Transverse colon (tissue), 4 donors: ENCODE measurements at regions not wholly inside any gene's neighbourhood (a gene's known extent, or its start where the extent isn't known, plus 50 kb on each side); places are given as distances from the start of the nearest gene placed in this dataset.
A peak's percentile ranks its signal among the peaks of the same experiment; 100 is the strongest.

Experiments
- DNase-seq: peaks from one replicate; pipeline ENCODE4 v3.0.0-alpha.2; 2019
- H3K27ac ChIP-seq, 4 donors: fragments of 200-600 bp; sonication (generic); 2 replicates each; pipeline ENCODE4 v1.5.1; 2016 to 2018; ENCODE audit warnings: inconsistent platforms in 4 of 4
- H3K27me3 ChIP-seq: fragments of 200-600 bp; sonication (generic); 2 replicates; pipeline ENCODE4 v1.5.1; 2017; ENCODE audit warnings: inconsistent platforms
- H3K36me3 ChIP-seq, 4 donors: fragments of 200-600 bp; sonication (generic); 2 replicates each; pipeline ENCODE4 v1.5.1; 2017 to 2019; ENCODE audit warnings: inconsistent platforms in 4 of 4
- H3K4me1 ChIP-seq, 4 donors: fragments of 200-600 bp; sonication (generic); 2 replicates each; pipeline ENCODE4 v1.5.1; 2017 to 2020; ENCODE audit warnings: inconsistent platforms in 4 of 4
- H3K4me3 ChIP-seq, 4 donors: fragments of 200-600 bp; sonication (generic); 1 replicate in 1 of 4; 2 replicates in 3 of 4; pipeline versions ENCODE4 v1.5.1 to v1.6.1; 2017 to 2019; ENCODE audit warnings: inconsistent platforms in 4 of 4
- H3K9me3 ChIP-seq, 2 donors: fragments of 200-600 bp; sonication (generic); 2 replicates each; pipeline ENCODE4 v1.5.1; 2017 to 2019; ENCODE audit warnings: inconsistent platforms in 2 of 2
- EP300 ChIP-seq: sonication (generic); formaldehyde crosslinking; IDR thresholded peaks from one replicate; pipeline ENCODE4 v1.6.1; 2017; ENCODE audit warnings: antibody characterized with exemption, low read depth
- POLR2A ChIP-seq: fragments of 450-650 bp; IDR thresholded peaks from one replicate; pipeline ENCODE4 v1.6.1; 2016; ENCODE audit warnings: antibody characterized with exemption, mild to moderate bottlenecking, moderate library complexity
- POLR2AphosphoS5 ChIP-seq, 3 donors: sonication (generic); formaldehyde crosslinking; IDR thresholded peaks; one replicate each; pipeline ENCODE4 v1.6.1; 2016; ENCODE audit warnings: antibody characterized with exemption in 3 of 3
- WGBS, 2 donors: methylation state at CpG; one replicate each; pipeline ENCODE4 v1.1.5; 2018; ENCODE audit warnings: low coverage in 1 of 2; 5-methylcytosine and 5-hydroxymethylcytosine counted together
- in situ Hi-C, 4 donors: fragments of 200-750 bp; cut with MboI; loops; one replicate each; pipeline versions ENCODE4 v1.15.0 to v1.15.1; 2017; ENCODE audit warnings: low sequenced_read_pairs in 3 of 4, low pct_ligation_motif_present in 1 of 4, low pct_unique_long_range_greater_than_20kb in 1 of 4
- intact Hi-C: fragments of 100-400 bp; cut with DNase I; formaldehyde crosslinking; loops from one replicate; pipeline ENCODE4 v1.15.1; 2023; ENCODE audit warnings: low total_unique reads
- TF ChIP-seq, protein P1 (sequence below), 5 experiments: fragments of 200-600 bp in 3 of 5; fragments of 450-650 bp in 2 of 5; sonication (generic) in 3 of 5; IDR thresholded peaks; 1 replicate in 2 of 5; 2 replicates in 3 of 5; pipeline ENCODE4 v1.5.1; 2016 to 2017; ENCODE audit warnings: antibody characterized with exemption in 5 of 5, inconsistent platforms in 3 of 5, mild to moderate bottlenecking in 2 of 5, moderate library complexity in 1 of 5

DNA sequence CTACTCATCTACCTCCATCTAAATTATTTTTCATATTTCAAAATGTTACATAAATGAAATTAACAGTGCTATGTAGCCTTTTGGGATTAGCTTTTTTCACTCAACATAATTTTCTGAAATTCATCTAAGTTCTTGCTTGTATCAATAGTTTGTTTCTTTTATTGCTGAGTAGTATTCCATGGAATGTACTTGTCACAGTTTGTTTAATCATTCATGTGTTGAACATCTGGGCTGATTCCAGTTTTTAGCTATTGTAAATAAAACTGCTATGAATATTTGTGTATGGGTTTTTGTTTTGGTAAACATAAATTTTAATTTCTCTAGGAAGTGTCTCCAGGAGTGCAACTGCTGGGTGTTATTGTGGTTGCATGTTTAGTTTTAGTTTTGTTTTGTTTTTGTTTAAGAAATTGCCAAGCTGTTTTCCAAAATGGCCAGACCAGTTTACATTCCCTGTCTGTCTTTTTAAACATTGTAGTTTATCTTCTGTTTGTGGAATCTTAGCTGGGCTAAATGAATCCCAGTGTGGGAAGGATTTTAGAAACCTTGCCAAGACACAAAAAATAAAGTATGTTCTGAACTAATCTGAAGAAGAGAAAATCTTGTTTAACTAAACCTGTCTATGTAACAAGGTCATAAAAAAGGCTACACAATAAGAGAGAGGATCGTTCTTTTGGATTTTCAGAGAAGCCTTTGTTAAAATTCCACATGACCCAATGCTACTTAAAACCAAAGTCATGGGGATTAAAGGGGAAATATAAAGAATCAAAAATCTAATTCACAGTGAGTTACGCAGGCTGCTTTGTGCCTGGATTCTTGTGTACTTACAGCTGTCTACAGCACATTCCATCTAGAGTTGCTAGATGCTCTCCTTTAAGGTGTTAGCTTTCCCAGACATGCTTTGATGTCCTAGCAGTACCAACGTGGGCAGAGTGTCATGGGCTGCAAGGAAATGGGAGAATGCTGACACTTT is 129.2 kb upstream of the SUCLG2 start:
- 45 to 65% methylated on average over 2 to 3 of the region's 3 CpGs for WGBS, 2 donors
- intact Hi-C loops = no loop called here
- H3K27me3 ChIP-seq = no peaks in the 10 kb centered on the region
- H3K27ac ChIP-seq = no peak overlapping the region
- DNase-seq = no peak
- H3K4me1 ChIP-seq = no peaks in the 10 kb centered on the region
- H3K36me3 ChIP-seq = no peaks in the 10 kb centered on the region
- no peak overlapping the region for H3K4me3 ChIP-seq
- TF ChIP-seq EP300 = no peak
- TF ChIP-seq POLR2AphosphoS5 (IDR thresholded peaks at IDR 0.05) = peak in 2 of 3 donors; percentile 25 to 26
- no peak for TF ChIP-seq POLR2A
- TF ChIP-seq, protein P1, sequence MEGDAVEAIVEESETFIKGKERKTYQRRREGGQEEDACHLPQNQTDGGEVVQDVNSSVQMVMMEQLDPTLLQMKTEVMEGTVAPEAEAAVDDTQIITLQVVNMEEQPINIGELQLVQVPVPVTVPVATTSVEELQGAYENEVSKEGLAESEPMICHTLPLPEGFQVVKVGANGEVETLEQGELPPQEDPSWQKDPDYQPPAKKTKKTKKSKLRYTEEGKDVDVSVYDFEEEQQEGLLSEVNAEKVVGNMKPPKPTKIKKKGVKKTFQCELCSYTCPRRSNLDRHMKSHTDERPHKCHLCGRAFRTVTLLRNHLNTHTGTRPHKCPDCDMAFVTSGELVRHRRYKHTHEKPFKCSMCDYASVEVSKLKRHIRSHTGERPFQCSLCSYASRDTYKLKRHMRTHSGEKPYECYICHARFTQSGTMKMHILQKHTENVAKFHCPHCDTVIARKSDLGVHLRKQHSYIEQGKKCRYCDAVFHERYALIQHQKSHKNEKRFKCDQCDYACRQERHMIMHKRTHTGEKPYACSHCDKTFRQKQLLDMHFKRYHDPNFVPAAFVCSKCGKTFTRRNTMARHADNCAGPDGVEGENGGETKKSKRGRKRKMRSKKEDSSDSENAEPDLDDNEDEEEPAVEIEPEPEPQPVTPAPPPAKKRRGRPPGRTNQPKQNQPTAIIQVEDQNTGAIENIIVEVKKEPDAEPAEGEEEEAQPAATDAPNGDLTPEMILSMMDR (IDR thresholded peaks at IDR 0.05) = no peak
- in situ Hi-C loops = loop anchor here in 2 of 4 donors (25.0 kb wide), 2 partner anchors 396 to 671 kb away; no protein-coding TSS in a partner anchor
- H3K9me3 ChIP-seq = peaks cover 0 to 4% of the 10 kb centered on the region in 2 donors

DNA sequence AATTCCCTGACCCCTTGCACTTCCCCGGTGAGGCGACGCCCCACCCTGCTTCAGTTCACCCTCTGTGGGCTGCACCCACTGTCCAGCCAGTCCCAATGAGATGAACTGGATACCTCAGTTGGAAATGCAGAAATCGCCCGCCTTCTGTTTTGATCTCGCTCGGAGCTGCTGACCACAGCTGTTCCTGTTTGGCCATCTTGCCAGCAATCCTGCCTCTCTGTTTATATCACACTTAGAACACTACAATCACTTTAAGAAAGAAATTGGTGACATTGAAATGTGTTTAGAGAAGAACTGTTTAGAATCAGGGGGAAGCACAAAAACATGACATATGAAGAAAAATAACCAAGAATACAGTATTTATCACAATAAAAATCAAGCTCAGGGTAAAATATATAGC is 127.5 kb upstream of the SUCLG2 start:
- H3K36me3 ChIP-seq = no peaks in the 10 kb centered on the region
- TF ChIP-seq, protein P1 (IDR thresholded peaks at IDR 0.05) = no peak
- no peak for TF ChIP-seq POLR2AphosphoS5 (IDR thresholded peaks at IDR 0.05)
- no peak for TF ChIP-seq POLR2A
- TF ChIP-seq EP300 = no peak
- H3K4me1 ChIP-seq = no peaks in the 10 kb centered on the region
- H3K27ac ChIP-seq = no peak overlapping the region
- no peak for DNase-seq
- peaks cover 0 to 4% of the 10 kb centered on the region in 2 donors for H3K9me3 ChIP-seq
- no peaks in the 10 kb centered on the region for H3K27me3 ChIP-seq
- 75 to 86% methylated on average over 4 to 7 of the region's 7 CpGs for WGBS, 2 donors
- H3K4me3 ChIP-seq = no peak overlapping the region
- intact Hi-C loops (no loop called here), in situ Hi-C loops (loop anchor here in 2 of 4 donors (25.0 kb wide), 2 partner anchors 395 to 670 kb away; no protein-coding TSS in a partner anchor)

DNA sequence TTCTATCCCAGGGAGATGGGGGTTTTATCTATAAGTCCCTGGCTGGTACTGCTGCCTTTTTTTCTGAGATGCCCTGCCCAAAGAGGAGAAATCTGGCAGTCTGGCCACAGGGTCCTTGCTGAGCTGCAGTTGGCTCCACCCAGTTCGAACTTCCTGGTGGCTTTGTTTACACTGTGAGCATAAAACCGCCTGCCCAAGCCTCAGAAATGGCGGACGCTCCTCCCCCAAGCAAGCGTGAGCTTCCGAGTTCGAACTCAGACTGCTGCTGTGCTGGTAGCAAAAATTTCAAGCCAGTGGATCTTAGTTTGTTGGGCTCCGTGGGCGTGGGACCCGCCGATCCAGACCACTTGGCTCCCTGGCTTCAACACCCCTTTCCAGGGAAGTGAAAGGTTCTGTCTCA is 126.8 kb upstream of the SUCLG2 start:
- Histone ChIP-seq H3K36me3 (no peaks in the 10 kb centered on the region), H3K9me3 (peaks cover 0 to 4% of the 10 kb centered on the region in 2 donors), H3K4me1 (no peaks in the 10 kb centered on the region), H3K4me3 (no peak overlapping the region), H3K27ac (no peak overlapping the region), H3K27me3 (no peaks in the 10 kb centered on the region)
- TF ChIP-seq, protein P1 (IDR thresholded peaks at IDR 0.05) = no peak
- TF ChIP-seq EP300 = no peak
- no peak for TF ChIP-seq POLR2AphosphoS5 (IDR thresholded peaks at IDR 0.05)
- no peak for TF ChIP-seq POLR2A
- intact Hi-C loops (no loop called here), in situ Hi-C loops (loop anchor here in 2 of 4 donors (25.0 kb wide), 2 partner anchors 394 to 669 kb away; no protein-coding TSS in a partner anchor)
- no peak for DNase-seq
- 87% methylated on average over 11 of the region's 11 CpGs; no CpG with 5 or more reads in 1 of the 2 donors for whole genome bisulfite sequencing, 2 donors

DNA sequence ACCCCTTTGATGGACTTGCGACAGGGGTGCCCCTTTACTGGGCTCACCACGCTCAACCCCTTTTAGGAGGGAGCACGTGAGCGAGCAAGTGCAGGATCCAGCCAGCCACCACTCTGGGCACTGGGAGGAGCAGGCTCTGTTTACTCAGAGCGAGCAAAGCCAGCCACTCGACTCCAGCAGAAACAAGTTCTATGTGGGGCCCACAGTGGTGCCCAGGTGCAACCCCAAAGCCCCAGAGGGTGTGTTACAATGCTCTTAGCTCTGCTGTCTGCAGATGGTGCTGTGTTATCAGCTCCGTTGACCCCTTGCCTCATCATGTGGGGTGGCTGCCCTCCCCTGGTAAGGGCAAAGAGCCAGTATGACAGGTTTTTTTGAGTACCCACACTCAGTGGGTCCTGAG is 120.3 kb upstream of the SUCLG2 start:
- no peak for DNase-seq
- no peaks in the 10 kb centered on the region for H3K27me3 ChIP-seq
- in situ Hi-C loops (loop anchor here in 2 of 4 donors (25.0 kb wide), 2 partner anchors 387 to 662 kb away; no protein-coding TSS in a partner anchor), intact Hi-C loops (no loop called here)
- H3K4me3 ChIP-seq = no peak overlapping the region
- H3K27ac ChIP-seq = no peak overlapping the region
- TF ChIP-seq POLR2A (no peak), POLR2AphosphoS5 (IDR thresholded peaks at IDR 0.05) (no peak), EP300 (no peak)
- TF ChIP-seq, protein P1 (IDR thresholded peaks at IDR 0.05) = no peak
- H3K4me1 ChIP-seq = no peaks in the 10 kb centered on the region
- H3K9me3 ChIP-seq = peaks cover 0 to 4% of the 10 kb centered on the region in 2 donors
- 85% methylated on average over 7 of the region's 7 CpGs; no CpG with 5 or more reads in 1 of the 2 donors for WGBS, 2 donors
- H3K36me3 ChIP-seq = no peaks in the 10 kb centered on the region
